Parathyroid adenoma (tissue), 2 donors: ENCODE measurements at regions not wholly inside any gene's neighbourhood (a gene's known extent, or its start where the extent isn't known, plus 50 kb on each side); places are given as distances from the start of the nearest gene placed in this dataset.
"Not testable (repeated sequence)": the region's sequence is repeated elsewhere in the genome, so short reads cannot be mapped to it uniquely, and the experiment has no call there.

Experiments used
- H2AFZ ChIP-seq: fragments of 300-600 bp; sonication (generic); one replicate; pipeline ENCODE4 v1.7.0; 2017; ENCODE audit warnings: antibody characterized with exemption, mild to moderate bottlenecking
- H3K27ac ChIP-seq: fragments of 300-600 bp; sonication (generic); one replicate; pipeline ENCODE4 v1.7.0; 2017
- H3K27me3 ChIP-seq: fragments of 300-600 bp; sonication (generic); one replicate; pipeline ENCODE4 v1.7.0; 2017; ENCODE audit warnings: low read length; ENCODE audit not compliant: control insufficient read depth, insufficient read depth
- H3K36me3 ChIP-seq: fragments of 300-600 bp; sonication (generic); one replicate; pipeline ENCODE4 v1.7.0; 2017; ENCODE audit warnings: low read length; ENCODE audit not compliant: control insufficient read depth, insufficient read depth
- H3K4me1 ChIP-seq: fragments of 300-600 bp; sonication (generic); one replicate; pipeline ENCODE4 v1.7.0; 2017; ENCODE audit warnings: control low read depth
- H3K4me2 ChIP-seq: fragments of 300-600 bp; sonication (generic); one replicate; pipeline ENCODE4 v1.7.0; 2017; ENCODE audit warnings: low read length
- H3K4me3 ChIP-seq: fragments of 300-600 bp; sonication (generic); one replicate; pipeline ENCODE4 v1.7.0; 2017; ENCODE audit warnings: low read depth, low read length
- H3K79me2 ChIP-seq: fragments of 300-600 bp; sonication (generic); one replicate; pipeline ENCODE4 v1.7.0; 2017; ENCODE audit warnings: control low read depth
- H3K9ac ChIP-seq: fragments of 300-600 bp; sonication (generic); one replicate; pipeline ENCODE4 v1.7.0; 2017; ENCODE audit warnings: mild to moderate bottlenecking
- H3K9me3 ChIP-seq: fragments of 300-600 bp; sonication (generic); one replicate; pipeline ENCODE4 v1.7.0; 2017; ENCODE audit warnings: low read length; ENCODE audit not compliant: control insufficient read depth
- CTCF ChIP-seq: fragments of 300-600 bp; sonication (generic); IDR thresholded peaks from one replicate; pipeline ENCODE4 v1.7.0; 2017; ENCODE audit warnings: antibody characterized with exemption, mild to moderate bottlenecking
- donor health status: primary hyperparathyroidism.

GRCh38 chr10:64430690-64431323, 909.6 kb downstream of the REEP3 start:
- H3K4me3 ChIP-seq: no peak overlapping the region
- no peak for TF ChIP-seq CTCF
- no peaks in the 10 kb centered on the region for H3K36me3 ChIP-seq
- H3K4me1 ChIP-seq: no peaks in the 10 kb centered on the region
- no peak overlapping the region for H3K4me2 ChIP-seq
- no peaks in the 10 kb centered on the region for H3K79me2 ChIP-seq
- no peaks in the 10 kb centered on the region for H3K9me3 ChIP-seq
- H2AFZ ChIP-seq: no peak overlapping the region
- H3K9ac ChIP-seq: no peak overlapping the region
- no peaks in the 10 kb centered on the region for H3K27me3 ChIP-seq
- H3K27ac ChIP-seq: no peak overlapping the region

- H3K27ac ChIP-seq, H2AFZ ChIP-seq, H3K79me2 ChIP-seq, H3K9me3 ChIP-seq, H3K4me3 ChIP-seq, H3K9ac ChIP-seq, H3K36me3 ChIP-seq, H3K4me2 ChIP-seq, H3K4me1 ChIP-seq, H3K27me3 ChIP-seq: not testable (repeated sequence)
Observed at GRCh38 chr10:64441872-64442271, 920.7 kb downstream of the REEP3 start.

GRCh38 chr10:64444163-64444562, 923.0 kb downstream of the REEP3 start:
- Histone ChIP-seq H3K4me3 (no peak overlapping the region), H3K36me3 (no peaks in the 10 kb centered on the region), H3K79me2 (no peaks in the 10 kb centered on the region), H3K9me3 (no peaks in the 10 kb centered on the region), H3K27me3 (no peaks in the 10 kb centered on the region), H3K27ac (no peak overlapping the region), H3K4me2 (no peak overlapping the region), H2AFZ (no peak overlapping the region), H3K4me1 (no peaks in the 10 kb centered on the region), H3K9ac (no peak overlapping the region)
- TF ChIP-seq CTCF: no peak

GRCh38 chr10:64444564-64444963, 923.4 kb downstream of the REEP3 start:
- H3K4me2 ChIP-seq: no peak overlapping the region
- no peaks in the 10 kb centered on the region for H3K36me3 ChIP-seq
- no peak overlapping the region for H3K9ac ChIP-seq
- H3K79me2 ChIP-seq: no peaks in the 10 kb centered on the region
- H3K9me3 ChIP-seq: no peaks in the 10 kb centered on the region
- no peak overlapping the region for H2AFZ ChIP-seq
- no peaks in the 10 kb centered on the region for H3K27me3 ChIP-seq
- no peak overlapping the region for H3K4me3 ChIP-seq
- TF ChIP-seq CTCF: no peak
- no peaks in the 10 kb centered on the region for H3K4me1 ChIP-seq
- no peak overlapping the region for H3K27ac ChIP-seq

- Histone ChIP-seq H3K27ac (no peak overlapping the region), H3K79me2 (no peaks in the 10 kb centered on the region), H3K4me2 (no peak overlapping the region), H3K9me3 (no peaks in the 10 kb centered on the region), H3K27me3 (no peaks in the 10 kb centered on the region), H3K4me1 (no peaks in the 10 kb centered on the region), H3K36me3 (no peaks in the 10 kb centered on the region), H2AFZ (no peak overlapping the region), H3K4me3 (no peak overlapping the region), H3K9ac (no peak overlapping the region)
- TF ChIP-seq CTCF: no peak
Observed at GRCh38 chr10:64449603-64450002, 928.4 kb downstream of the REEP3 start.
